ENCODE measurements at regions not wholly inside any gene's neighbourhood (a gene's known extent, or its start where the extent isn't known, plus 50 kb on each side); places are given as distances from the start of the nearest gene placed in this dataset.

DNA sequence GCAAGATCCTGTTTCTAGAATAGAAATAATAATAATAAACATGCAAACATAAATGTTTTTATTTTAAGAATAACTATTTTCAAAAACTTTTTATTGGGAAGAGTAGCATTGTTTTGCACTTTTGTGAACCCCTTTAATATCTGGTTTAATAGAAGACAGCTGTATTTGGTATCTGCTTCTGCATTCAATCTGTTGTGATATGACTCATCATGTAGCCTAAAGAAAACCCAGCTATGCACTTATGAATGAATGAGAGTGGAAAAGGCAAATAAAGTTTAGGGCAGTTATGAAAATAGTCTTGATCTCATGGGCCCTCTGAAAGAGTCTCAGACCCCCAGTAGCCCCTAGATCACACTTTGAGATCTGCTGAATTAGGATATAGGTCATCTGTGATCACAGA, 100.4 kb upstream of the PPP2R3A start:
- TF ChIP-seq, protein P1, sequence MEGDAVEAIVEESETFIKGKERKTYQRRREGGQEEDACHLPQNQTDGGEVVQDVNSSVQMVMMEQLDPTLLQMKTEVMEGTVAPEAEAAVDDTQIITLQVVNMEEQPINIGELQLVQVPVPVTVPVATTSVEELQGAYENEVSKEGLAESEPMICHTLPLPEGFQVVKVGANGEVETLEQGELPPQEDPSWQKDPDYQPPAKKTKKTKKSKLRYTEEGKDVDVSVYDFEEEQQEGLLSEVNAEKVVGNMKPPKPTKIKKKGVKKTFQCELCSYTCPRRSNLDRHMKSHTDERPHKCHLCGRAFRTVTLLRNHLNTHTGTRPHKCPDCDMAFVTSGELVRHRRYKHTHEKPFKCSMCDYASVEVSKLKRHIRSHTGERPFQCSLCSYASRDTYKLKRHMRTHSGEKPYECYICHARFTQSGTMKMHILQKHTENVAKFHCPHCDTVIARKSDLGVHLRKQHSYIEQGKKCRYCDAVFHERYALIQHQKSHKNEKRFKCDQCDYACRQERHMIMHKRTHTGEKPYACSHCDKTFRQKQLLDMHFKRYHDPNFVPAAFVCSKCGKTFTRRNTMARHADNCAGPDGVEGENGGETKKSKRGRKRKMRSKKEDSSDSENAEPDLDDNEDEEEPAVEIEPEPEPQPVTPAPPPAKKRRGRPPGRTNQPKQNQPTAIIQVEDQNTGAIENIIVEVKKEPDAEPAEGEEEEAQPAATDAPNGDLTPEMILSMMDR (IDR thresholded peaks at IDR 0.05 in 8 of 11, conservative IDR thresholded peaks at IDR 0.05 in 3 of 11) = no peak
- TF ChIP-seq POLR2AphosphoS5 (IDR thresholded peaks at IDR 0.05) (no peak), POLR2A (IDR thresholded peaks at IDR 0.05) (no peak)

All from spleen (tissue), 7 donors.